ENCODE measurements at regions not wholly inside any gene's neighbourhood (a gene's known extent, or its start where the extent isn't known, plus 50 kb on each side); places are given as distances from the start of the nearest gene placed in this dataset.
A peak's percentile ranks its signal among the peaks of the same experiment; 100 is the strongest.

DNA sequence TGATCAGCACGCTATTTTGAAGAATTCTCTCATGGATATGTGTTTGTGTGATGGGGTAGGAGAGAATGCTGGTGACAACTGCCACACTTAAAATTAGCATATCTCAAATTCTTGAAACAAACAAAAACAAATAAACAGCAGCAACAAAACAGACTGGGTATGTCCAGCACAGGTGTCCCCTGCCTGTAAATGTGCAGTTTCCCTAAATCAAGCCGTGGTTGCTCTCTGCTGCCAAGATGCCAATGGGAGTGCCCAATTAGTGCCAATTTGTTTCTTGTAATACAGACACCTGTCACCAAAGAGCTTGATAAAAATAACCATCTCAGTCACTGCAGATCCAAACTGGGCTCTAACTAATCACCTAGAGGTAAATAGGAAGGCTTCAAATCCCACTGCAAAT, 144.2 kb upstream of the SMARCA2 start:
- Histone ChIP-seq H3K4me3 (ENCODE audit: low read length) (no peak overlapping the region), H3K27ac (ENCODE audit: low read length) (no peak overlapping the region), H3K36me3 (ENCODE audit: control insufficient read depth, insufficient read depth, low read length) (no peaks in the 10 kb centered on the region), H3K27me3 (ENCODE audit: control insufficient read depth, insufficient read depth, low read length) (no peaks in the 10 kb centered on the region), H3K4me1 (ENCODE audit: control insufficient read depth, insufficient read depth, low read length) (no peaks in the 10 kb centered on the region), H3K9me3 (replicated peaks; ENCODE audit: control insufficient read depth, low read depth, low read length) (no peaks in the 10 kb centered on the region)
- DNase-seq, result no peak
- WGBS (ENCODE audit: insufficient coverage), result 75% methylated on average over 1 of the region's 2 CpGs

DNA sequence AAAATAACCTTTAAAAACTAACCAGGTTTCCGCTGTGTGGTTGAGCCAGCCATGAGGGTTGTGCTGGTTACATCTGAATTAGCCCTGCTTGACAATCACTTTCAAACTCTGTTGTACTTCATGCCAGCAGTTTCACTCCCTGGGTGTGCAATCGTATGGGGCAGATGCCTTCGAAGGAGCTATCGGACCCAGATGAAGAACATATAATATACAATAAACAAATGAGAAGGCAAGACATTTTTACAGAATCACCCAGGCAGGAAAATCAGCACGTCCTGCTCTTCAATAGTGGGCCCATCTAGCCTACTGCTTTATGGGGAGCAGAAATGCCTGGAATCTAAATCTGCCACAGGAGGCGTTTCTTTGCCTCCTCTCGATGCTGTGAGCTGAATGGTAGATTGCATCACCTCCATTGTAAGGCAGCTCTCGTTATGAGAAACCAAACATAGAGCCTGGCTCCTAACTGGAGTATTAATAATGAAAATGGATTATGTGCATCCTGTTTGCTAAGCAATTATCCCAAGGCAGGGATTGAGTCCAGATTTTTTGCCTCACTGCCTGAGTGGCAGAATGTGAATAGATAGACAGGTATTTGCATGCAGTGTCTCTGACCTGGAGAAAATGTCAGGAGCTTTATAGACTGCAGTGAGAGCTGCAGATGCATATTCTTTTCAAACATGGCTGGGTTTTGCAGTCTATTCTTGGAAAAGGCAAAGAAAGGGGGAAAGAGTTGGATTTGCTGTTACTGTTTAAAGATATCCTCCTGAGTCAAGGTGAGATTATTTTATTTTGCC, 143.3 kb upstream of the SMARCA2 start:
- Histone ChIP-seq H3K27me3 (ENCODE audit: control insufficient read depth, insufficient read depth, low read length) (no peaks in the 10 kb centered on the region), H3K9me3 (replicated peaks; ENCODE audit: control insufficient read depth, low read depth, low read length) (no peaks in the 10 kb centered on the region), H3K36me3 (ENCODE audit: control insufficient read depth, insufficient read depth, low read length) (no peaks in the 10 kb centered on the region), H3K4me3 (ENCODE audit: low read length) (no peak overlapping the region), H3K4me1 (ENCODE audit: control insufficient read depth, insufficient read depth, low read length) (no peaks in the 10 kb centered on the region), H3K27ac (ENCODE audit: low read length) (no peak overlapping the region)
- 19% methylated on average over 3 of the region's 8 CpGs for WGBS (ENCODE audit: insufficient coverage)
- DNase-seq, result no peak

DNA sequence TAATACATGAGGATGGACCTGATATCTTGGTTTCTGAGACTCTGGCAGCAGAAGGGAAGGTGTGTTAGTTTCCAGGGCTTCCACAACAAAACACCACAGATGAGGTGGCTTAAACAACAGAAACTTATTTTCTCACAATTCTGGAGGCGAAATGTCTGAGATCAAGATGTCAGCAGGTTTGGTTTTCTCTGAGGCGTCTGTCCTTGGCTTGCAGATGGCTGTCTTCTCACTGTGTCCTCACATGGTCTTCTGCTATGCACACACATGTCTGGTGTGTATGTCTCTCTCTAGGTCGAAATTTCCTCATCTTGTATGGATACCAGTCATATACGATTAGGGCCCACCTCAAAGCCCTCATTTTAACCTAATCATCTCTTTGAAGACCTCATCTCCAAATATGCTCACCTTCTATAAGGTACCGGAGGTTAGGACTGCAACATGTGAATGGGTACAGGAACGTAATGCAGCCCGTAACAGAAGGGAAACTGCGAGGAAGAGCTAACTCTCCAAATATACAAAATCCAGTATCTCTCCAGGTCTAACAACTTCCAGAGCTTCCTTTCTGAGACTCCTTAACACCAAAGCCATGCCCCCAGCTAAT, 139.8 kb upstream of the SMARCA2 start:
- 96% methylated on average over 6 of the region's 8 CpGs for WGBS (ENCODE audit: insufficient coverage)
- DNase-seq, result no peak
- no peaks in the 10 kb centered on the region for H3K9me3 ChIP-seq (replicated peaks; ENCODE audit: control insufficient read depth, low read depth, low read length)

DNA sequence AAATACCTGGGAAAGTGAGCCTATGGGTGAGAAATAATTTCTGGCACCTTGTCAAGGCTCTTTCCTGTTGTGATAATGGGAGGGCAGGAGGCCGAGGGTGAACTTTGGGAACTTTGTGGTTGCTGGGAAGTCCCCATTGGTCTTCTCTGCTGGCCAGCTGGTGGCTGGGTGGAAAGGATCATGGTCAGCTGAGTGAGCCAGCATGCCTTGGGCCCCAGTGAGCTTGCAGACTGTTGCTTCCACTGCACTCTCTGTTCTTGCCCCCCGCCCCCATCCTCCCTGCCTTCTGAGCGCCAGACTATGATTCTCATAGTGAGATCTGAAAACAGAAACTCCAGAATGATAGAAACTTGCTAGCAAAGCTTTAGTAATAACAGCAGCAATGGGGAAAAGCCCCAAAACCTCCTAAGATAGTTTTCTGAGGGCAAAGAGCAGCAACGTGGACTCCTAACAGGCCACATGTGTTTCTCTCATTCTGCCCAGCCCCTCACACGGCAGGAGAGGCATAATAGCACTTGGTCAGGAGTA, 139.2 kb upstream of the SMARCA2 start:
- no peaks in the 10 kb centered on the region for H3K4me1 ChIP-seq (ENCODE audit: control insufficient read depth, insufficient read depth, low read length)
- 91% methylated on average over 1 of the region's 5 CpGs for WGBS (ENCODE audit: insufficient coverage)
- no peaks in the 10 kb centered on the region for H3K27me3 ChIP-seq (ENCODE audit: control insufficient read depth, insufficient read depth, low read length)
- no peaks in the 10 kb centered on the region for H3K9me3 ChIP-seq (replicated peaks; ENCODE audit: control insufficient read depth, low read depth, low read length)
- no peak overlapping the region for H3K4me3 ChIP-seq (ENCODE audit: low read length)
- peak; percentile 14 for DNase-seq
- no peaks in the 10 kb centered on the region for H3K36me3 ChIP-seq (ENCODE audit: control insufficient read depth, insufficient read depth, low read length)
- H3K27ac ChIP-seq (ENCODE audit: low read length), result no peak overlapping the region

More for the DNA sequence above, 139.8 kb upstream of the SMARCA2 start:
- Histone ChIP-seq H3K27ac (ENCODE audit: low read length) (no peak overlapping the region), H3K27me3 (ENCODE audit: control insufficient read depth, insufficient read depth, low read length) (no peaks in the 10 kb centered on the region), H3K4me3 (ENCODE audit: low read length) (no peak overlapping the region), H3K36me3 (ENCODE audit: control insufficient read depth, insufficient read depth, low read length) (no peaks in the 10 kb centered on the region), H3K4me1 (ENCODE audit: control insufficient read depth, insufficient read depth, low read length) (no peaks in the 10 kb centered on the region)

DNA sequence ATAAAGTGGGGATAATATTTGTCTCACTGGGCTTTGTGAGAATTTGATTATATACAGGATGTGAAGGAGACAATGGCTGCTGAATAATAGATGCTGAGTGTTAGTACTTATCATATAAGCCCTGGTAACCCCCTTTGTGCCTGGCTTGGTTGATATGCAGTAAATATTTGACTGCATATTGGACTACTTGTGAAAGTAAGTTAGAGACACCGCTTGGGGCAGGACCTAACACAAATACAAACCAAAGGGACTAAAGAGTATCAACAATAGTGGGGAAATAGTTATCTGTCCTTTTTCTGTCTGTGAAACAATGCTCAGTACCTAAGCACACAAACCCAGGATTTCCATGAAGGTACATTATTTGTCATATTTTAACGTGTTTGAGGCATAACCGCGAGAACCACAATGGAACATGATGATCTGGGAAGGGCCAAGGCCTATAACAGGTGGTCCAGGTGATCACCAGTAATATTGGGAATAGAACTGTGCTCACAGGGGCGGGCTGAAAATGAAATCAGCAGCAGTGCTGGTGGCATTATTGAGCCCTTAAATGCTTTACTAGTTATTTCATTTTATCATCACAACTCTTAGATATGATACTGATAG, 138.2 kb upstream of the SMARCA2 start:
- H3K4me3 ChIP-seq (ENCODE audit: low read length), result no peak overlapping the region
- no peaks in the 10 kb centered on the region for H3K9me3 ChIP-seq (replicated peaks; ENCODE audit: control insufficient read depth, low read depth, low read length)
- H3K27ac ChIP-seq (ENCODE audit: low read length), result no peak overlapping the region
- H3K36me3 ChIP-seq (ENCODE audit: control insufficient read depth, insufficient read depth, low read length), result no peaks in the 10 kb centered on the region
- no peaks in the 10 kb centered on the region for H3K27me3 ChIP-seq (ENCODE audit: control insufficient read depth, insufficient read depth, low read length)
- WGBS (ENCODE audit: insufficient coverage), result 90% methylated on average over 3 of the region's 5 CpGs
- H3K4me1 ChIP-seq (ENCODE audit: control insufficient read depth, insufficient read depth, low read length), result no peaks in the 10 kb centered on the region
- DNase-seq, result no peak

DNA sequence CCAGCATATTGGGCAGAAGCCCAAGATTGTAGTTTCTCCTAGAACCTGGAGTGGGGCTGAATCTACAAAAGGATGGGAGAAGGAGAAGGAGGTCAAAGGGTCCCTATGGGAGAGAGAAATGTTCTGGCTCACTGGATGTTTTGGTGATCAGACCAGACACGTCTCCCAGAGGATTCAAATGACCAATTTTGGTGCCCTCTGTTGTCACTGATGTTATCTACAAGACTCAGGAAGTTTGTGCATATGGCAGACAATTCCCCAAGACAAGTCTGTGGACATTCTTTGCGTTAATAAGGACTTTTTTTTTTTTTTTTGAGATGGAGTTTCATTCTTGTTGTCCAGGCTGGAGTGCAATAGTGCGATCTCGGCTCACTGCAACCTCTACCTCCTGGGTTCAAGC, 137.2 kb upstream of the SMARCA2 start:
- H3K4me3 ChIP-seq (ENCODE audit: low read length), result no peak overlapping the region
- H3K36me3 ChIP-seq (ENCODE audit: control insufficient read depth, insufficient read depth, low read length), result no peaks in the 10 kb centered on the region
- H3K4me1 ChIP-seq (ENCODE audit: control insufficient read depth, insufficient read depth, low read length), result no peaks in the 10 kb centered on the region
- no peak for DNase-seq
- H3K9me3 ChIP-seq (replicated peaks; ENCODE audit: control insufficient read depth, low read depth, low read length), result no peaks in the 10 kb centered on the region
- no peaks in the 10 kb centered on the region for H3K27me3 ChIP-seq (ENCODE audit: control insufficient read depth, insufficient read depth, low read length)
- 67% methylated on average over 1 of the region's 4 CpGs for WGBS (ENCODE audit: insufficient coverage)
- no peak overlapping the region for H3K27ac ChIP-seq (ENCODE audit: low read length)

DNA sequence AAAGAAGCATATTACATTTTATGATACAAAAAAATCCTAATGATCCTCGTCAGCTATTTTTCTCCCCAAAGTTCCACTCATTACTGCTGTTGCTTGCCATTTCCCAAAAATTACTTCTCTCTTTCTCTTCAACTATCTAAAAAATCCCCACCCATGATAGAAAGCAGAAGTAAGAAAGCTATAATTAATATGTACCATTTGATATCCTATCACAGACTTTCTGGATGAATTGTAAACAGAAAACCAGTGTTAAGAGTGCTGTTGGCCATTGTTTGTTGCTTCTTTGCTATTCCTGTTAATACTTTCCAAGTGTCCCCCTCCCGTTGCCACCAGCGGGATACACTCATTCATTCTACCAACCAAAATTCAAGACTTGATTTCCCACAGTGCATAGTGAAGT, 136.3 kb upstream of the SMARCA2 start:
- Histone ChIP-seq H3K27me3 (ENCODE audit: control insufficient read depth, insufficient read depth, low read length) (no peaks in the 10 kb centered on the region), H3K27ac (ENCODE audit: low read length) (no peak overlapping the region), H3K4me3 (ENCODE audit: low read length) (no peak overlapping the region), H3K4me1 (ENCODE audit: control insufficient read depth, insufficient read depth, low read length) (no peaks in the 10 kb centered on the region), H3K36me3 (ENCODE audit: control insufficient read depth, insufficient read depth, low read length) (no peaks in the 10 kb centered on the region), H3K9me3 (replicated peaks; ENCODE audit: control insufficient read depth, low read depth, low read length) (no peaks in the 10 kb centered on the region)
- no CpG with 5 or more reads among the region's 3 CpGs for WGBS (ENCODE audit: insufficient coverage)
- no peak for DNase-seq

DNA sequence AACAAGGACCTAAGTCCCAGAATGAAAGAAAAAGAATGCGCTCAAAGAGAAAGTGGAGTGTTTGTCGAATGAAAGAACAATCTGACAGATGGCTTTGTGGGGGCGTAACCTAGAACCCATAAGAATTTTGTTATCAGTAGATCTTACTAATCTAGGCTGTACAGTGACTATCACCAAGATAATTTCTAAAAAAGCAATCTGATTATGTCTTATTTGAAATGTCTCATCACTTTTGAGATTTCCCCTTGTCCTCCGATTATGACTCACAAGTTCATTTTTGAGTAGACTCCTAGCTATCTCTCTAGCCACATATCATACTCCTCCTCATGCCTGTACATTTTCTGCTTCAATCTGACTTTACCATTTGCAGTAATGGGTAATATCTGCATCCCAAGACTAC, 135.6 kb upstream of the SMARCA2 start:
- WGBS (ENCODE audit: insufficient coverage), result 100% methylated on average over 1 of the region's 4 CpGs
- Histone ChIP-seq H3K27ac (ENCODE audit: low read length) (no peak overlapping the region), H3K4me1 (ENCODE audit: control insufficient read depth, insufficient read depth, low read length) (no peaks in the 10 kb centered on the region), H3K9me3 (replicated peaks; ENCODE audit: control insufficient read depth, low read depth, low read length) (no peaks in the 10 kb centered on the region), H3K27me3 (ENCODE audit: control insufficient read depth, insufficient read depth, low read length) (no peaks in the 10 kb centered on the region), H3K36me3 (ENCODE audit: control insufficient read depth, insufficient read depth, low read length) (no peaks in the 10 kb centered on the region), H3K4me3 (ENCODE audit: low read length) (no peak overlapping the region)
- no peak for DNase-seq

DNA sequence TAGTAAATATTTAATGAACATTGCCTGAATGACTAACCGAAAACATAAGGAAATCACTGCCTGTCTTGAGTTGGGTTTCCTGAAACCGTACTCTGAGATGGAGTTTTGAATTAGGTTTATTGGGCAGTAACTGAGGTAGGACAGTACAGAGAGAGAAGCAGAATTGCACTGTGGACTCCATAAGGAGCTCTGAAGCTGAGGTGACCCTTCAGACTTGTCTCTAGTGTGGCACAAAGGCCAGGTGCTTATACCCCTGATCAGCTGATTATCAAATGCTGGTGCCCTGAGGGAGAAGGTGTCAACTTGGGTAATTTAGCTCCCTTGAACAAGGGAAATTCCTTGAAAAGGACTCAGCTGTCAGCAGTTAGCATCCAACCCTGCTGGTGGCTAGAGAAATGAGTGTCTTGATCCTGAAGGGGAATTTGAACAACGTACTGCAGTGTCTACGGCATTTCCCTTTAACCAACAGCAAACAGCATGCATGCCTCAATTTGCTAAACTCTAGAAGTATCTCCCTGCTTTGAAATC, 135.0 kb upstream of the SMARCA2 start:
- H3K36me3 ChIP-seq (ENCODE audit: control insufficient read depth, insufficient read depth, low read length), result no peaks in the 10 kb centered on the region
- no peak overlapping the region for H3K27ac ChIP-seq (ENCODE audit: low read length)
- H3K4me1 ChIP-seq (ENCODE audit: control insufficient read depth, insufficient read depth, low read length), result no peaks in the 10 kb centered on the region
- 94% methylated on average over 2 of the region's 4 CpGs for WGBS (ENCODE audit: insufficient coverage)
- H3K27me3 ChIP-seq (ENCODE audit: control insufficient read depth, insufficient read depth, low read length), result no peaks in the 10 kb centered on the region
- no peaks in the 10 kb centered on the region for H3K9me3 ChIP-seq (replicated peaks; ENCODE audit: control insufficient read depth, low read depth, low read length)
- DNase-seq, result no peak
- no peak overlapping the region for H3K4me3 ChIP-seq (ENCODE audit: low read length)

DNA sequence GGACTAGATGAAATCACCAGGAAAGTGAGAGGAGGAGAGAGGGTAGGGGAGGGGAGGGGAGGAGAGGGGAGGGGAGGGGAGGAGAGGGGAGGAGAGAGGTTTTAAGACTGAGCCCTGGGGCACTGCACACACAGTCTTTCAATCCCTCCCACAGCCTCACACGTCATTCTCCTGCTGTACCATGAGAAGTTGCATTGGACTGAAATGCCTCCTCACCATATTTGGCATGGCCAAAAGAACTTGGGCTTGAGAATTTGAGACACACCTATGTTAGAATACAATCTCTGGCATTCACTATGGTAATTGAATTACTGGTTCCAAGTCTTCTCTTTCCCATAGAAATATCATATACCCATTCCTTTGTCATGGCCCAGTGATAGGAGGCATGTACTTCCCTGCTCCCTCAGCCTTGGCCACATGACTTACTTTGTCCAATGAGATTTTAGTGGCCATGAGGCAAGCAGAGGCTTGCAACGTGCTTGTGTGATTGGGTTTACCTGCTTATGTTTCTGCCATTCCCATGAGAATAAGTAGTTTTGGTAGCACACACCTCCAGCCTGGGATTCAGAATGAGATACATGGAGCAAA, 133.3 kb upstream of the SMARCA2 start:
- H3K27me3 ChIP-seq (ENCODE audit: control insufficient read depth, insufficient read depth, low read length), result no peaks in the 10 kb centered on the region
- 83% methylated on average over 1 of the region's 2 CpGs for WGBS (ENCODE audit: insufficient coverage)
- H3K4me3 ChIP-seq (ENCODE audit: low read length), result no peak overlapping the region
- H3K9me3 ChIP-seq (replicated peaks; ENCODE audit: control insufficient read depth, low read depth, low read length), result no peaks in the 10 kb centered on the region
- H3K36me3 ChIP-seq (ENCODE audit: control insufficient read depth, insufficient read depth, low read length), result no peaks in the 10 kb centered on the region
- no peak overlapping the region for H3K27ac ChIP-seq (ENCODE audit: low read length)
- no peak for DNase-seq
- no peaks in the 10 kb centered on the region for H3K4me1 ChIP-seq (ENCODE audit: control insufficient read depth, insufficient read depth, low read length)
